H1 (cell line): ENCODE measurements at regions not wholly inside any gene's neighbourhood (a gene's known extent, or its start where the extent isn't known, plus 50 kb on each side); places are given as distances from the start of the nearest gene placed in this dataset.

Experiments
- CTCF ChIA-PET: fragments of 300-600 bp; sonication (Branson Sonifier 250); formaldehyde crosslinking; loops from one replicate; lab custom pipeline; 2021; ENCODE audit not compliant: partially characterized antibody; lab: Charles Lee
- POLR2A ChIA-PET: fragments of 300-600 bp; sonication (Branson Sonifier 250); formaldehyde crosslinking; loops from one replicate; lab custom pipeline; 2021; ENCODE audit warnings: inconsistent platforms; ENCODE audit not compliant: partially characterized antibody; lab: Charles Lee
- DNase-seq, 2 experiments: peaks; one replicate each; pipeline versions ENCODE4 v3.0.0 to v3.0.0-alpha.2; 2010 to 2022; ENCODE audit warnings: low spot score in 2 of 2, low read depth in 1 of 2, mixed read lengths in 1 of 2
- FAIRE-seq: peaks from 2 replicates; lab custom pipeline; 2011; peaks lifted over from hg19 to GRCh38; lab: Jason Lieb, UNC
- H2AFZ ChIP-seq: 2 replicates; pipeline ENCODE4 v1.8.1; 2012; ENCODE audit warnings: low read length, inconsistent platforms
- H2AK5ac ChIP-seq: 2 replicates; pipeline ENCODE4 v1.6.1; 2013; ENCODE audit warnings: low read depth, low read length
- H2BK120ac ChIP-seq: replicated peaks from 2 replicates; pipeline ENCODE3; 2013; ENCODE audit warnings: low read depth, low read length, inconsistent platforms
- H2BK12ac ChIP-seq: 2 replicates; pipeline ENCODE4 v1.6.1; 2013; ENCODE audit warnings: low read depth, low read length
- H2BK15ac ChIP-seq: 2 replicates; pipeline ENCODE4 v1.6.1; 2013; ENCODE audit warnings: low read length
- H2BK20ac ChIP-seq: 2 replicates; pipeline ENCODE4 v1.6.1; 2013; ENCODE audit warnings: low read length
- H2BK5ac ChIP-seq: 2 replicates; pipeline ENCODE4 v1.6.1; 2013; ENCODE audit warnings: low read depth, low read length
- H3K14ac ChIP-seq: 2 replicates; pipeline ENCODE4 v1.6.1; 2013; ENCODE audit warnings: inconsistent platforms; ENCODE audit not compliant: insufficient read length
- H3K18ac ChIP-seq: 2 replicates; pipeline ENCODE4 v1.6.1; 2013; ENCODE audit warnings: low read length; ENCODE audit errors: extremely low read depth
- H3K23ac ChIP-seq: 2 replicates; pipeline ENCODE4 v1.6.1; 2013; ENCODE audit warnings: inconsistent platforms; ENCODE audit not compliant: insufficient read length
- H3K23me2 ChIP-seq: 2 replicates; pipeline ENCODE4 v1.6.1; 2013; ENCODE audit warnings: low read depth, low read length
- H3K27ac ChIP-seq: 2 replicates; pipeline ENCODE4 v1.6.1; 2011; ENCODE audit warnings: low read depth, low read length, inconsistent platforms
- H3K27me3 ChIP-seq, 4 experiments: replicated peaks in 1 of 4; 1 replicate in 1 of 4; 2 replicates in 3 of 4; pipeline versions ENCODE4 v1.6.1 to v1.8.1; 2011 to 2013; ENCODE audit warnings: low read length in 3 of 4, mild to moderate bottlenecking in 3 of 4, inconsistent platforms in 2 of 4, mixed read lengths in 2 of 4, moderate library complexity in 1 of 4; ENCODE audit not compliant: control insufficient read depth in 3 of 4, insufficient read depth in 3 of 4; ENCODE audit errors: extremely low read depth in 1 of 4
- H3K36me3 ChIP-seq, 4 experiments: 2 replicates each; pipeline versions ENCODE4 v1.6.1 to v1.8.1; 2011 to 2013; ENCODE audit warnings: mild to moderate bottlenecking in 4 of 4, low read length in 3 of 4, moderate library complexity in 2 of 4, control low read depth in 1 of 4, inconsistent platforms in 1 of 4; ENCODE audit not compliant: insufficient read depth in 4 of 4, control insufficient read depth in 2 of 4
- H3K4ac ChIP-seq: replicated peaks from 2 replicates; pipeline ENCODE3; 2013; ENCODE audit warnings: low read length, low read depth, mixed read lengths, inconsistent platforms; ENCODE audit not compliant: insufficient read length
- H3K4me1 ChIP-seq, 4 experiments: replicated peaks in 1 of 4; 1 replicate in 1 of 4; 2 replicates in 3 of 4; pipeline versions ENCODE4 v1.6.1 to v1.8.1; 2011 to 2013; ENCODE audit warnings: low read length in 3 of 4, inconsistent platforms in 2 of 4, mixed read lengths in 1 of 4; ENCODE audit not compliant: insufficient read depth in 4 of 4, control insufficient read depth in 3 of 4
- H3K4me2 ChIP-seq, 2 experiments: 2 replicates each; pipeline versions ENCODE4 v1.6.1 to v1.8.1; 2011 to 2013; ENCODE audit warnings: low read depth in 2 of 2, low read length in 2 of 2, control low read depth in 1 of 2, inconsistent platforms in 1 of 2, mild to moderate bottlenecking in 1 of 2; ENCODE audit not compliant: insufficient read depth in 1 of 2
- H3K4me3 ChIP-seq, 4 experiments: fragments of 200-600, 300-600 bp in 1 of 4; sonication (generic), shearing (Covaris generic), sonication (Bioruptor Twin) in 1 of 4; 2 replicates each; pipeline versions ENCODE4 v1.5.1 to v1.8.1; 2011 to 2016; ENCODE audit warnings: low read length in 4 of 4, low read depth in 3 of 4, control low read depth in 2 of 4, inconsistent platforms in 2 of 4, mild to moderate bottlenecking in 2 of 4, mixed read lengths in 1 of 4, moderate library complexity in 1 of 4; ENCODE audit not compliant: insufficient read depth in 2 of 4; ENCODE audit errors: extremely low read depth in 1 of 4
- H3K56ac ChIP-seq: replicated peaks from 2 replicates; pipeline ENCODE3; 2013; ENCODE audit warnings: low read depth, mild to moderate bottlenecking, mixed read lengths, low read length, inconsistent platforms; ENCODE audit not compliant: insufficient read length
- H3K79me1 ChIP-seq: 2 replicates; pipeline ENCODE4 v1.6.1; 2013; ENCODE audit warnings: low read depth, low read length, control low read depth
- H3K79me2 ChIP-seq, 2 experiments: 2 replicates each; pipeline versions ENCODE4 v1.6.1 to v1.8.1; 2012 to 2013; ENCODE audit warnings: low read length in 2 of 2, mild to moderate bottlenecking in 2 of 2, inconsistent platforms in 1 of 2; ENCODE audit not compliant: insufficient read depth in 2 of 2, control insufficient read depth in 1 of 2
- H3K9ac ChIP-seq, 4 experiments: replicated peaks in 1 of 4; 1 replicate in 1 of 4; 2 replicates in 3 of 4; pipeline versions ENCODE4 v1.6.1 to v1.8.1; 2011 to 2013; ENCODE audit warnings: low read depth in 3 of 4, low read length in 3 of 4, control low read depth in 2 of 4, mild to moderate bottlenecking in 2 of 4, moderate library complexity in 2 of 4, inconsistent platforms in 1 of 4; ENCODE audit errors: extremely low read depth in 1 of 4
- H3K9me3 ChIP-seq, 2 experiments: 2 replicates each; pipeline versions ENCODE4 v1.6.1 to v1.8.1; 2012 to 2013; ENCODE audit warnings: mild to moderate bottlenecking in 2 of 2, moderate library complexity in 2 of 2, control low read depth in 1 of 2, inconsistent platforms in 1 of 2, low read depth in 1 of 2, low read length in 1 of 2, mixed read lengths in 1 of 2; ENCODE audit not compliant: insufficient read depth in 2 of 2
- H4K20me1 ChIP-seq, 2 experiments: replicated peaks in 1 of 2; 2 replicates each; pipeline versions ENCODE3 to v1.8.1; 2011 to 2013; ENCODE audit warnings: inconsistent platforms in 2 of 2, low read length in 2 of 2, mild to moderate bottlenecking in 1 of 2; ENCODE audit not compliant: insufficient read depth in 2 of 2, control insufficient read depth in 1 of 2
- H4K5ac ChIP-seq: 2 replicates; pipeline ENCODE4 v1.6.1; 2013; ENCODE audit warnings: low read length, low read depth, mixed read lengths, inconsistent platforms; ENCODE audit not compliant: insufficient read length
- H4K8ac ChIP-seq: 2 replicates; pipeline ENCODE4 v1.8.0; 2013; ENCODE audit warnings: mild to moderate bottlenecking, moderate library complexity, low read length, inconsistent platforms; ENCODE audit not compliant: insufficient read depth; ENCODE audit errors: extremely low read depth
- H4K91ac ChIP-seq: replicated peaks from 2 replicates; pipeline ENCODE3; 2013; ENCODE audit warnings: low read length, mixed read lengths, inconsistent platforms; ENCODE audit not compliant: insufficient read length
- RBBP5 ChIP-seq: IDR thresholded peaks from 2 replicates; pipeline ENCODE4 v1.7.1; 2012; ENCODE audit warnings: low read depth, mild to moderate bottlenecking, inconsistent platforms, low read length, moderate library complexity, borderline replicate concordance
- SRF ChIP-seq: IDR thresholded peaks from 2 replicates; pipeline ENCODE4 v1.6.1; 2011; ENCODE audit warnings: mild to moderate bottlenecking, low read depth, low read length, moderate library complexity
- WGBS, 2 experiments: shearing (Covaris generic) in 1 of 2; methylation state at CpG; one replicate each; pipeline versions ENCODE4 v1.1.6 to v1.1.7; 2013 to 2015; ENCODE audit warnings: low lambda C conversion rate in 2 of 2, mixed read lengths in 2 of 2, inconsistent platforms in 1 of 2, low coverage in 1 of 2, missing lambda C conversion rate in 1 of 2; ENCODE audit not compliant: insufficient replicate concordance in 2 of 2, insufficient coverage in 1 of 2, insufficient read length in 1 of 2; ENCODE audit errors: extremely low coverage in 1 of 2, missing lambda C conversion rate in 1 of 2; 5-methylcytosine and 5-hydroxymethylcytosine counted together

DNA sequence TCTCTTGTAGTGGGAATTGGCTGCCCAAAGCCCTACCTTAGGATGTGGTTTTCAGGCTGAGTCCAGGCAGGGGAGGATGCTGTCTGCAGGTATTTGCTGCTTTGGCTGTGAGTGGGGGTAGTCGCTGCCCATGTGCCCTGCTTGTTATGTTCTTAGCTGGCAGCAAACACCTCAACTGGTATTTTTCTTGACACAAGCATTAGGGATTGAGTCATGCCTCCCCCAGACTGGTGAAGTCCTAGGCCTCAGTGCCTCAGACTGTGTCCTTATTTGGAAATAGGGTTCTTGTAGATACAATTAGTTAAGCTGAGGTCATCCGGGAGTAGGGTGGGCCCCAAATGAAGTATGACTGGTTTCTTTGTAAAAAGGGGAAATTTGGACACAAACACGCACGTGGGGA lies 808.3 kb upstream of the EEF2KMT start:
- no peak overlapping the region for H3K56ac ChIP-seq
- H3K14ac ChIP-seq = no peak overlapping the region
- H3K4me2 ChIP-seq = no peak overlapping the region
- 95% methylated on average over 4 of the region's 4 CpGs; no CpG with 5 or more reads in 1 of the 2 experiments for WGBS, 2 experiments
- H2BK120ac ChIP-seq = no peak overlapping the region
- H3K18ac ChIP-seq = no peak overlapping the region
- no peak overlapping the region for H4K8ac ChIP-seq
- POLR2A ChIA-PET = no interaction called here
- no peak overlapping the region for H3K4ac ChIP-seq
- no peak for FAIRE-seq
- no peak overlapping the region for H4K5ac ChIP-seq
- H3K79me1 ChIP-seq = no peaks in the 10 kb centered on the region
- H3K23ac ChIP-seq = no peak overlapping the region
- H2BK12ac ChIP-seq = no peak overlapping the region
- no peak overlapping the region for H2BK15ac ChIP-seq
- no peaks in the 10 kb centered on the region for H4K20me1 ChIP-seq
- no peaks in the 10 kb centered on the region for H3K36me3 ChIP-seq
- no peak overlapping the region; a peak in 1 of 7 replicates for H3K9ac ChIP-seq
- TF ChIP-seq SRF (peak; percentile 0; the same call in 1 of the 2 replicates), RBBP5 (no peak)
- TF ChIP-seq, all 59 proteins: peak for 1
- CTCF ChIA-PET = no interaction called here
- H2AFZ ChIP-seq = no peak overlapping the region
- H3K4me3 ChIP-seq = no peak overlapping the region
- no peak overlapping the region for H2BK5ac ChIP-seq
- H3K27me3 ChIP-seq = no peaks in the 10 kb centered on the region
- H3K4me1 ChIP-seq = no peaks in the 10 kb centered on the region; a peak in 2 of 7 replicates
- no peaks in the 10 kb centered on the region for H3K79me2 ChIP-seq
- no peak overlapping the region for H3K27ac ChIP-seq
- H2BK20ac ChIP-seq = no peak overlapping the region
- H2AK5ac ChIP-seq = no peak overlapping the region
- H3K9me3 ChIP-seq = no peaks in the 10 kb centered on the region
- no peaks in the 10 kb centered on the region for H3K23me2 ChIP-seq
- no peak for DNase-seq
- H4K91ac ChIP-seq = no peak overlapping the region
